Retinal pigment epithelial cell (primary cell): ENCODE measurements at regions not wholly inside any gene's neighbourhood (a gene's known extent, or its start where the extent isn't known, plus 50 kb on each side); places are given as distances from the start of the nearest gene placed in this dataset.

Experiments
- DNase-seq: peaks from one replicate; pipeline ENCODE4 v3.0.0-alpha.2; 2010; ENCODE audit warnings: low read depth
- H3K4me3 ChIP-seq: 2 replicates; pipeline ENCODE4 v1.5.1; 2011; ENCODE audit warnings: mild to moderate bottlenecking, low read length, control low read depth, moderate library complexity
- TF ChIP-seq, protein P1 (sequence below): conservative IDR thresholded peaks from 2 replicates; pipeline ENCODE4 v1.5.1; 2011; ENCODE audit warnings: low read depth, low read length, control low read depth, inconsistent platforms

GRCh38 chr2:136236019-136236418, 118.1 kb upstream of the CXCR4 start:
- H3K4me3 ChIP-seq, result no peak overlapping the region
- peak; percentile 81 for DNase-seq
- TF ChIP-seq, protein P1, sequence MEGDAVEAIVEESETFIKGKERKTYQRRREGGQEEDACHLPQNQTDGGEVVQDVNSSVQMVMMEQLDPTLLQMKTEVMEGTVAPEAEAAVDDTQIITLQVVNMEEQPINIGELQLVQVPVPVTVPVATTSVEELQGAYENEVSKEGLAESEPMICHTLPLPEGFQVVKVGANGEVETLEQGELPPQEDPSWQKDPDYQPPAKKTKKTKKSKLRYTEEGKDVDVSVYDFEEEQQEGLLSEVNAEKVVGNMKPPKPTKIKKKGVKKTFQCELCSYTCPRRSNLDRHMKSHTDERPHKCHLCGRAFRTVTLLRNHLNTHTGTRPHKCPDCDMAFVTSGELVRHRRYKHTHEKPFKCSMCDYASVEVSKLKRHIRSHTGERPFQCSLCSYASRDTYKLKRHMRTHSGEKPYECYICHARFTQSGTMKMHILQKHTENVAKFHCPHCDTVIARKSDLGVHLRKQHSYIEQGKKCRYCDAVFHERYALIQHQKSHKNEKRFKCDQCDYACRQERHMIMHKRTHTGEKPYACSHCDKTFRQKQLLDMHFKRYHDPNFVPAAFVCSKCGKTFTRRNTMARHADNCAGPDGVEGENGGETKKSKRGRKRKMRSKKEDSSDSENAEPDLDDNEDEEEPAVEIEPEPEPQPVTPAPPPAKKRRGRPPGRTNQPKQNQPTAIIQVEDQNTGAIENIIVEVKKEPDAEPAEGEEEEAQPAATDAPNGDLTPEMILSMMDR, result no peak

GRCh38 chr2:136235546-136235945, 117.6 kb upstream of the CXCR4 start:
- no peak for DNase-seq
- TF ChIP-seq, protein P1, result no peak
- no peak overlapping the region for H3K4me3 ChIP-seq

GRCh38 chr2:136234261-136234660, 116.3 kb upstream of the CXCR4 start:
- H3K4me3 ChIP-seq, result no peak overlapping the region
- DNase-seq, result no peak
- TF ChIP-seq, protein P1, result no peak

- TF ChIP-seq, protein P1, result no peak
- H3K4me3 ChIP-seq, result no peak overlapping the region
- DNase-seq, result no peak
Observed at GRCh38 chr2:136233298-136233697, 115.3 kb upstream of the CXCR4 start.

DNA sequence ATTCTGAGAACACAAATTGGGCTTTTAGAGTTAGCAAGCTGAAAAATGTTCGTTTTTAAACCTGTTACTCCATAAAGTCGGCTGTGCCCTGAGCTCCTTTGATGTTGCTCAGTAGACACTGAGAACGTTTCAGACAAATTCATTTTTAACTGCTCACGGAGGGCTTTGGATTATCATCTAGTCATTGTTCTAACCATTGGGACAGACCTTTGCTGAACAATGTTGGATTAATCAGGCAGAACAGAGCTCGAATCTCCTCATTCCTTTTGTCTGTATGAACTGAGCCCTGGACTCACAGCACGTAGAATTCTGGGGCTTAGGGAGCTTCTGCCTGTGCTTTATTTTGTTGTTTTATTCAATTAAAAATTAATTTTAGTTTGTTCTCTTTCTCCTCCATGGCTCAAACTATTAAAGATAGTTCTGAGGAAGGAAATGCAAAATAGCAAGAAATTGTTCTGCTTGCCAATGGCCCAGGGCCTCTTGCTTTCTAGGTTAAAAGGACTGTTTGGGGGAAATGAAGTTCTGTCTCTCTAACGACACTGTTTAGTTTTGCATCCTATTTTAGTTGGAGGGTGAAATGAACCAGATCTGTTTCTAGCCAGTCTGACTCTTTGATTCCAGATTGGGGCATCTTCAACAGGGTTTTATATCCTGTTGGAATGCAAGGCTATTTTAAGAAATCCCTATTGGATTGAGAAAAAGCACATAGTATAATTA, 114.7 kb upstream of the CXCR4 start:
- DNase-seq, result no peak
- no peak overlapping the region for H3K4me3 ChIP-seq
- TF ChIP-seq, protein P1, result no peak

DNA sequence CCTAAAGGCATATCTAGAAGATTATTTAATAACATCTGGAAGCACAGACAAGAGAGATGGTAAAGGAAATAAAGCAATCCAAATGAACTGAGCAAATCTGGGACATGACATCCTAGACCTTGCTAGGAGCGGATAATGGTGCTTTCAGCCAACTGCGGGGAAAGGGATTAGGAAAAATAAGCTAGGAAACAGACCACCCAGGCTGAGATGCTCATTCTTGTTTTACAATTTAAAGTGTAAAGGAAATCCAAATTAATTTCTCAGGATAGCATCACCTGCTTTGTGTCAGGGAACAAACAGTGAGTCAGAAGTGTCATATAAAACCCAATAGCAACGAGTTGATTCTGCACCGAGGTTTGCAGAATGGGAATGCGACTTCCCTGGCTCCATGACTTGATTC, 112.5 kb upstream of the CXCR4 start:
- no peak overlapping the region for H3K4me3 ChIP-seq
- TF ChIP-seq, protein P1, result no peak
- DNase-seq, result no peak

DNA sequence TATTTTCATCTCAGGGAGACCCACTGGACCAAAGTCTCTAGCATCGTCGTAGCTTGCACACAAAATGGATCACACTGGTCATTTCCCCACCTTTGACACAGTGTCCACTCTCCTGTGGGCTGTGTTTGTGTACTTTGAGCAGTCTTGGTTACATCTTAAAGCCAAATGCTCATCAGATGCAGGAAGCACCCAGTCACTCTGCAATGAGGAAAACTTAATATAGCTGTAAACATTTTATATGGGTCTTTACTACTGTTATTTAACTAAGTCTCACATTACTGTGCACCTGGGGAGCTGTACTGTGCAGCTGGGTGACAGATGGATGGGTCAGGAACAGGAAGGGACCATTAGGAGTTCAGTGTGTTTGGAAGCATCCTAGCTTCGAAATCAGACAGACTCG, 109.0 kb upstream of the CXCR4 start:
- DNase-seq, result no peak
- no peak overlapping the region for H3K4me3 ChIP-seq
- TF ChIP-seq, protein P1, result no peak
